WTC11 (cell line): ENCODE measurements at regions not wholly inside any gene's neighbourhood (a gene's known extent, or its start where the extent isn't known, plus 50 kb on each side); places are given as distances from the start of the nearest gene placed in this dataset.

Experiments used
- NFE2L1 ChIP-seq: sonication (generic); formaldehyde crosslinking; IDR thresholded peaks from 2 replicates; pipeline ENCODE4 v1.8.1; 2023; ENCODE audit warnings: missing genetic modification reagents
- SMAD3 ChIP-seq: sonication (generic); formaldehyde crosslinking; IDR thresholded peaks from 2 replicates; pipeline ENCODE4 v1.8.0; 2022; ENCODE audit warnings: missing genetic modification reagents, mild to moderate bottlenecking, borderline replicate concordance
- SP1 ChIP-seq: sonication (generic); formaldehyde crosslinking; conservative IDR thresholded peaks from 2 replicates; pipeline ENCODE4 v1.8.1; 2022; ENCODE audit warnings: missing genetic modification reagents
- TP53 ChIP-seq: sonication (generic); formaldehyde crosslinking; IDR thresholded peaks from 2 replicates; pipeline ENCODE4 v1.8.1; 2023; ENCODE audit warnings: mild to moderate bottlenecking, missing genetic modification reagents
- ZNF263 ChIP-seq: sonication (generic); formaldehyde crosslinking; IDR thresholded peaks from 2 replicates; pipeline ENCODE4 v1.8.1; 2022; ENCODE audit warnings: low read depth, mild to moderate bottlenecking, moderate library complexity, missing genetic modification reagents
- TF ChIP-seq, protein P1 (sequence below): sonication (generic); formaldehyde crosslinking; IDR thresholded peaks from 2 replicates; pipeline ENCODE4 v1.8.0; 2022; ENCODE audit warnings: mild to moderate bottlenecking, missing genetic modification reagents

DNA sequence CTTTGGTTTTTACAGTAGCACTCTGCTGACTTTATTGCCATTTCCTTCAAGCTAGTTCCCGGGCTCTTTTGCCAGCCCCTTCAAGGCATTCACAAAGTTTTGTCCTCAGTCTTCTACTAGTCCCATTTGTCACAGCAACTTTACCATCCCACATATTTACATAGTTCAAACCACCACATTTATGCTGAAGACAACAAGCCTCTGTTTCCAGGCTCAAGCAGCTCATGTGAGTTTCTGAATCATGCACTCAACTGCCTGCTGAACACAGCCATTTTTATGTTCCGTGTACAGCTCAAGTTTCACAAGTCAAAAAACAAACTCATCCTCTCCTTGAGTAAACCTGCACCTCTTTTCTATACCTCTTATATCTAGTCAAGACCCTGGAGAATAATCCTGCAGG, 977.0 kb upstream of the SLC10A2 start:
- TF ChIP-seq, protein P1, sequence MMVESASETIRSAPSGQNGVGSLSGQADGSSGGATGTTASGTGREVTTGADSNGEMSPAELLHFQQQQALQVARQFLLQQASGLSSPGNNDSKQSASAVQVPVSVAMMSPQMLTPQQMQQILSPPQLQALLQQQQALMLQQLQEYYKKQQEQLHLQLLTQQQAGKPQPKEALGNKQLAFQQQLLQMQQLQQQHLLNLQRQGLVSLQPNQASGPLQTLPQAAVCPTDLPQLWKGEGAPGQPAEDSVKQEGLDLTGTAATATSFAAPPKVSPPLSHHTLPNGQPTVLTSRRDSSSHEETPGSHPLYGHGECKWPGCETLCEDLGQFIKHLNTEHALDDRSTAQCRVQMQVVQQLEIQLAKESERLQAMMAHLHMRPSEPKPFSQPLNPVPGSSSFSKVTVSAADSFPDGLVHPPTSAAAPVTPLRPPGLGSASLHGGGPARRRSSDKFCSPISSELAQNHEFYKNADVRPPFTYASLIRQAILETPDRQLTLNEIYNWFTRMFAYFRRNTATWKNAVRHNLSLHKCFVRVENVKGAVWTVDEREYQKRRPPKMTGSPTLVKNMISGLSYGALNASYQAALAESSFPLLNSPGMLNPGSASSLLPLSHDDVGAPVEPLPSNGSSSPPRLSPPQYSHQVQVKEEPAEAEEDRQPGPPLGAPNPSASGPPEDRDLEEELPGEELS (CRISPR knock-in tag), result no peak
- no peak for TF ChIP-seq SMAD3 (CRISPR knock-in tag)
- no peak for TF ChIP-seq SP1 (CRISPR knock-in tag)
- TF ChIP-seq ZNF263 (CRISPR knock-in tag), result no peak
- no peak for TF ChIP-seq TP53 (CRISPR knock-in tag)
- TF ChIP-seq NFE2L1 (CRISPR knock-in tag), result no peak
